ENCODE measurements at regions not wholly inside any gene's neighbourhood (a gene's known extent, or its start where the extent isn't known, plus 50 kb on each side); places are given as distances from the start of the nearest gene placed in this dataset.

Small RNAs in the stretch of these regions (microRNA-seq; reads per million reads assigned to microRNA genes)
- gene MIR4280 (ENCODE audit: borderline number of aligned reads in 2 of 2, borderline replicate concordance in 1 of 2) = 0 reads per million in 2 donors
